Lung (tissue), 11 donors: ENCODE measurements at regions not wholly inside any gene's neighbourhood (a gene's known extent, or its start where the extent isn't known, plus 50 kb on each side); places are given as distances from the start of the nearest gene placed in this dataset.

Experiments
- ATAC-seq: fragments of 200-7000 bp; cut with Tn5 transposase; one replicate; pipeline ENCODE4 v1.9.1; 2020; ENCODE audit warnings: moderate number of reproducible peaks; ENCODE audit not compliant: insufficient read depth, low FRiP score
- DNase-seq, 3 donors: peaks; one replicate each; pipeline ENCODE4 v3.0.0-alpha.2; 2013 to 2017
- H3K27ac ChIP-seq, 2 donors: one replicate each; pipeline ENCODE4 v1.5.1; 2013; ENCODE audit warnings: mild to moderate bottlenecking in 2 of 2, moderate library complexity in 2 of 2, control low read depth in 1 of 2, inconsistent platforms in 1 of 2, low read depth in 1 of 2, low read length in 1 of 2
- H3K27me3 ChIP-seq, 3 donors: one replicate each; pipeline ENCODE4 v1.5.1; 2013; ENCODE audit warnings: low read length in 2 of 3; ENCODE audit not compliant: control insufficient read depth in 3 of 3, insufficient read depth in 3 of 3
- H3K36me3 ChIP-seq, 4 donors: one replicate each; pipeline ENCODE4 v1.5.1; 2013; ENCODE audit warnings: low read length in 4 of 4, mild to moderate bottlenecking in 1 of 4, moderate library complexity in 1 of 4; ENCODE audit not compliant: control insufficient read depth in 4 of 4, insufficient read depth in 4 of 4
- H3K4me1 ChIP-seq, 5 donors: one replicate each; pipeline ENCODE4 v1.5.1; 2013; ENCODE audit warnings: low read length in 5 of 5, mild to moderate bottlenecking in 2 of 5, moderate library complexity in 1 of 5; ENCODE audit not compliant: control insufficient read depth in 5 of 5, insufficient read depth in 5 of 5
- H3K4me3 ChIP-seq: one replicate; pipeline ENCODE4 v1.5.1; 2013; ENCODE audit warnings: mild to moderate bottlenecking, control low read depth, moderate library complexity
- H3K9ac ChIP-seq, 2 donors: one replicate each; pipeline ENCODE4 v1.5.1; 2013; ENCODE audit warnings: low read length in 2 of 2, control low read depth in 1 of 2; ENCODE audit not compliant: insufficient read depth in 1 of 2
- H3K9me3 ChIP-seq, 4 donors: one replicate each; pipeline ENCODE4 v1.5.1; 2013; ENCODE audit warnings: low read length in 3 of 4, mild to moderate bottlenecking in 1 of 4, moderate library complexity in 1 of 4; ENCODE audit not compliant: control insufficient read depth in 4 of 4, insufficient read depth in 3 of 4
- WGBS, 2 donors: extraction: QIAGEN DNeasy Blood & Tissue Kit; methylation state at CpG; one replicate each; pipeline ENCODE4 v1.1.7; 2013; 5-methylcytosine and 5-hydroxymethylcytosine counted together
- TF ChIP-seq, protein P1 (sequence below): IDR thresholded peaks from 2 replicates; pipeline ENCODE4 v1.5.1; 2012; ENCODE audit warnings: mild to moderate bottlenecking; ENCODE audit errors: control extremely low read depth, extremely low read depth
- donor health status: control.
- donor health status: control.
- donor health status: Bipolar disorder and iron deficiency.
- donor health status: healthy.
- donor health status: DM: yes; HTN: yes; CAD: no.

DNA sequence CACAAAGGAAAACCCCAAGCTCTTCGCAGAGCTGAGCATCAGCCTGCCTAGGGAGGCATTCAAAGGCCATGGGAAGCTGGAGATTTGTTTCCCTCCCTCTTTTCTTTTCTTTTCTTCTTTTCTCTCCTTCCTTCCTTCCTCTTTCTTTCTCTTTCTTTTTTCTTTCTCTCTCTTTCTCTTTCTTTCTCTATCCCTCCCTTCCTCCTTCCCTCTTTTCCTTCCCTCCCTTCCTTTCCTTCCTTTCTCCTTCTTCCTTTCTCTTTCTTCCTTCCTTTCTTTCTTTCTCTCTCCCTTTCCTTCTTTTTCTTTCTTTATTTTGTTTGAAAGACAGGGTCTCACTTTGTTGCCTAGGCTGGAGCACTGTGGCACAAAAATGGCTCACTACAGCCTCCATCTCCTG is 168.4 kb upstream of the ARL4C start:
- WGBS, 2 donors, result 84 to 100% methylated on average over 1 of the region's 1 CpG
- Histone ChIP-seq H3K36me3 (no peaks in the 10 kb centered on the region), H3K9ac (no peak overlapping the region), H3K27me3 (no peaks in the 10 kb centered on the region), H3K4me1 (no peaks in the 10 kb centered on the region), H3K27ac (no peak overlapping the region), H3K4me3 (no peak overlapping the region), H3K9me3 (peaks cover 0 to 7% (median 0%) of the 10 kb centered on the region in 4 donors)
- TF ChIP-seq, protein P1, sequence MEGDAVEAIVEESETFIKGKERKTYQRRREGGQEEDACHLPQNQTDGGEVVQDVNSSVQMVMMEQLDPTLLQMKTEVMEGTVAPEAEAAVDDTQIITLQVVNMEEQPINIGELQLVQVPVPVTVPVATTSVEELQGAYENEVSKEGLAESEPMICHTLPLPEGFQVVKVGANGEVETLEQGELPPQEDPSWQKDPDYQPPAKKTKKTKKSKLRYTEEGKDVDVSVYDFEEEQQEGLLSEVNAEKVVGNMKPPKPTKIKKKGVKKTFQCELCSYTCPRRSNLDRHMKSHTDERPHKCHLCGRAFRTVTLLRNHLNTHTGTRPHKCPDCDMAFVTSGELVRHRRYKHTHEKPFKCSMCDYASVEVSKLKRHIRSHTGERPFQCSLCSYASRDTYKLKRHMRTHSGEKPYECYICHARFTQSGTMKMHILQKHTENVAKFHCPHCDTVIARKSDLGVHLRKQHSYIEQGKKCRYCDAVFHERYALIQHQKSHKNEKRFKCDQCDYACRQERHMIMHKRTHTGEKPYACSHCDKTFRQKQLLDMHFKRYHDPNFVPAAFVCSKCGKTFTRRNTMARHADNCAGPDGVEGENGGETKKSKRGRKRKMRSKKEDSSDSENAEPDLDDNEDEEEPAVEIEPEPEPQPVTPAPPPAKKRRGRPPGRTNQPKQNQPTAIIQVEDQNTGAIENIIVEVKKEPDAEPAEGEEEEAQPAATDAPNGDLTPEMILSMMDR, result no peak
- ATAC-seq (no peak), DNase-seq (no peak)

GRCh38 chr2:234661849-234662248 is 165.0 kb upstream of the ARL4C start:
- no peak overlapping the region for H3K4me3 ChIP-seq
- no peak overlapping the region for H3K9ac ChIP-seq
- TF ChIP-seq, protein P1, result no peak
- peaks cover 0 to 7% (median 0%) of the 10 kb centered on the region in 4 donors for H3K9me3 ChIP-seq
- DNase-seq (no peak), ATAC-seq (no peak)
- H3K4me1 ChIP-seq, result no peaks in the 10 kb centered on the region
- no peaks in the 10 kb centered on the region for H3K27me3 ChIP-seq
- no peak overlapping the region for H3K27ac ChIP-seq
- 44 to 77% methylated on average over 2 of the region's 2 CpGs for WGBS, 2 donors
- no peaks in the 10 kb centered on the region for H3K36me3 ChIP-seq

- H3K27ac ChIP-seq, result no peak overlapping the region
- peaks cover 0 to under 1% (median 0%) of the 10 kb centered on the region in 5 donors for H3K4me1 ChIP-seq
- WGBS, 2 donors, result 80 to 88% methylated on average over 3 of the region's 3 CpGs
- no peak overlapping the region for H3K9ac ChIP-seq
- no peak overlapping the region for H3K4me3 ChIP-seq
- no peak for DNase-seq
- H3K36me3 ChIP-seq, result no peaks in the 10 kb centered on the region
- TF ChIP-seq, protein P1, result no peak
- no peak for ATAC-seq
- H3K27me3 ChIP-seq, result no peaks in the 10 kb centered on the region
- peaks cover 0 to 7% (median 0%) of the 10 kb centered on the region in 4 donors for H3K9me3 ChIP-seq
Measured at GRCh38 chr2:234661175-234661574, 164.3 kb upstream of the ARL4C start.

DNA sequence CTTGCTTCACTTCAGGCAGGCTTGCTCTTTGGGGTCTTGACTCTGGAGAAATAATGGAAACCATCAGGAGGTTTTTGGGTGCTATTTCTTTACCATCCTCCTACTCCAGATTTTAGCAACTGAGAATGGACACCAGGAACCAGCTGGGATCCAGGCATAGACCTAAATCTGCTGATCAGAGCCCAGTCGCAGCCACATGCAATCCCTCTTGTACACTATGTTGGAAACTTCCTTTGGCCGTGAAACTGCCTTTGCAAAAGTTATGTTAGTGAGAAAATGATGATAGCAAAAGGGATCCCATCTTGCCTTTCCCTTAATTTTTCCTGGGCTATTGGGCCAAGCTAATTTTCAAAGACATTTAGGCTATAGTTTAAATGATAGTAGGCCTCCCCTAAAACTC is 158.8 kb upstream of the ARL4C start:
- Histone ChIP-seq H3K4me1 (peaks cover 0 to 13% (median 5%) of the 10 kb centered on the region in 5 donors), H3K9ac (no peak overlapping the region), H3K9me3 (no peaks in the 10 kb centered on the region), H3K4me3 (no peak overlapping the region), H3K27ac (no peak overlapping the region), H3K27me3 (no peaks in the 10 kb centered on the region), H3K36me3 (no peaks in the 10 kb centered on the region)
- DNase-seq (peak; percentile 54 to 85 (median 76)), ATAC-seq (no peak)
- WGBS, 2 donors, result 85 to 94% methylated on average over 2 of the region's 2 CpGs
- TF ChIP-seq, protein P1, result no peak
